Keratinocyte (primary cell): ENCODE measurements at regions not wholly inside any gene's neighbourhood (a gene's known extent, or its start where the extent isn't known, plus 50 kb on each side); places are given as distances from the start of the nearest gene placed in this dataset.

Source experiments
- CTCF ChIP-seq, 3 experiments: IDR thresholded peaks in 1 of 3; conservative IDR thresholded peaks in 1 of 3; optimal IDR thresholded peaks in 1 of 3; 2 replicates in 2 of 3; 3 replicates in 1 of 3; pipeline versions ENCODE3 to v1.5.1; 2011; ENCODE audit warnings: low read length in 3 of 3, mild to moderate bottlenecking in 3 of 3, moderate library complexity in 2 of 3, control low read depth in 1 of 3, inconsistent platforms in 1 of 3; ENCODE audit not compliant: insufficient read depth in 2 of 3; ENCODE audit errors: extremely low read depth in 1 of 3
- EZH2 ChIP-seq: IDR thresholded peaks from one replicate; pipeline ENCODE4 v1.6.1; 2012; ENCODE audit warnings: inconsistent platforms, mild to moderate bottlenecking, low read length, moderate library complexity

GRCh38 chr21:19922122-19922521 is 1076.1 kb upstream of the NCAM2 start:
- no peak for TF ChIP-seq CTCF (optimal IDR thresholded peaks at IDR 0.05 in 1 of 3, IDR thresholded peaks at IDR 0.05 in 1 of 3, conservative IDR thresholded peaks at IDR 0.05 in 1 of 3; ENCODE audit: extremely low read depth in 1 of 3, insufficient read depth in 2 of 3, low read length in 3 of 3)
- TF ChIP-seq EZH2, result no peak
